ENCODE measurements at regions not wholly inside any gene's neighbourhood (a gene's known extent, or its start where the extent isn't known, plus 50 kb on each side); places are given as distances from the start of the nearest gene placed in this dataset.

DNA sequence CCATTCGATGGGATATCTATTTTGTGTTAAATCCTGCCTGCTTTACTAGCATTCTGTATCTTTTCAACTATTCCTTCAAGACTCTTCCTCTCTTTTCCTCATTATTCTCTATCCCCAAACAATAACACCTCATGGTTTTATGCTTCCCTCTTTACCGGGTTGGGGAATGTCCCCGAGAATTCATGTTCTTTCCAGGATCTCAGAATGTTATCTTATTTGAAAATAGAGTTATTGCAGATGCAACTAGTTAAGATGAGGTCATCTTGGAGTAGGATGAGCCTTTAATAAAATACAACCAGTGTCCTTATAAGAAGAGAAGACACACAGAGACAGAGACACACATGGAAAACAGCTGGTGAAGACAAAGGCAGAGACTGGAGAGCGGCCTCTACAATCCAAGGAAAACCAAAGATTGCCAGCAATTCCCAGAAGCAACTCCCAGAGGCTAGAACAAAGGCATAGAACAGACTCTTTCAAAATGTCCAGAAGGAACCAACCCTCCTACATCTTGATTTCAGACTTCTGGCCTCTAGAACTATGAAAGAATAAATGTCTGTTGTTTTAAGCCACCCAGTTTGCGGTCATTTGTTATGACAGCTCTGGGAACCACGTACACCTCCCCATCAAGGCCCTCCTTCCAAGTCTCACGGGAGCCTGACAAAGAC, 126.8 kb upstream of the TNFAIP3 start:
- no peak overlapping the region for H3K27ac ChIP-seq (ENCODE audit: low read length)
- no CpG with 5 or more reads among the region's 7 CpGs for WGBS (ENCODE audit: insufficient coverage, insufficient read length)

DNA sequence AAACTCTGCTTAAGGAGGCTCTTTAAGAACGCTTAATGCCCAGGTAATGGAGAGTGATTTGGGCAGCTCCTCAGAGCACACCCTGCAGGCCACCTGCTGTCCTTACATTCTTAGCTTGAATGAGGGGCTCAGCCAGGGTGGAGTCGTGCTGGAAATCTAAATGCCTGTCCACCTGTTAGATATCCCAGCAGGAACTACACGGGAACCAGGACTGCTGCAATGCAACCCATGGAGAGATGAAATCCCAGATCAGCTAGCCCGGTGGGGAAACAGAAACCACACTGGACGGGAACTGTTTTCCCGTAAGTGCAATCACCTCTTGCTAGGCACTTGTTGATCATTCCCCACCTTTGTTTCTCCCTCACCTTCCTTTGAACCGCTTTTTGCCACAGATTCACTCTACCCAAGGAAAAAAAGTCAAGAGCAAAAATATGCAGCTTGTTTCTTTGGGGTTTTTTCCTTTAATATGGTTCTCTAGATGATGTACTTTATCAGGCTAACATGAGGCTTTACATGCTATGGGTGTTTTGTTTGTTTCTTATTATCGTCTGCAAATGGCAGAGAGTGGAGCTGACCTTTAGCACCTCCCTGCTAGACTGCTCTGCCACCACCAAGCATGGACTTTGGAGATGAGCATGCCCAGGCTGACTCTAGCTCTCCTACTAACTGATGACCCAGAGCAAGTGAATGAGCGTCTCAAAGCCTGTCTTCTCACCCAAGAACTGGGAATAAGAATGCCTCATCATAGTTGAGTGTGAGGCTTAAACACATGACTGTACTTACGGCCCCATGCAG, 125.9 kb upstream of the TNFAIP3 start:
- Histone ChIP-seq H3K27ac (ENCODE audit: low read length) (no peak overlapping the region), H3K4me3 (ENCODE audit: low read length) (no peak overlapping the region), H3K27me3 (ENCODE audit: control insufficient read depth, insufficient read depth, low read length) (no peaks in the 10 kb centered on the region), H3K4me1 (ENCODE audit: control insufficient read depth, insufficient read depth, low read length) (no peaks in the 10 kb centered on the region), H3K9me3 (ENCODE audit: control insufficient read depth, insufficient read depth, low read length) (no peaks in the 10 kb centered on the region), H3K36me3 (ENCODE audit: control insufficient read depth, insufficient read depth, low read length) (no peaks in the 10 kb centered on the region)
- DNase-seq (ENCODE audit: low read depth, low spot score) = no peak
- no CpG with 5 or more reads among the region's 10 CpGs for WGBS (ENCODE audit: insufficient coverage, insufficient read length)

More for the DNA sequence above, 126.8 kb upstream of the TNFAIP3 start:
- no peaks in the 10 kb centered on the region for H3K9me3 ChIP-seq (ENCODE audit: control insufficient read depth, insufficient read depth, low read length)
- H3K4me1 ChIP-seq (ENCODE audit: control insufficient read depth, insufficient read depth, low read length) = no peaks in the 10 kb centered on the region
- H3K36me3 ChIP-seq (ENCODE audit: control insufficient read depth, insufficient read depth, low read length) = no peaks in the 10 kb centered on the region
- H3K4me3 ChIP-seq (ENCODE audit: low read length) = no peak overlapping the region
- no peaks in the 10 kb centered on the region for H3K27me3 ChIP-seq (ENCODE audit: control insufficient read depth, insufficient read depth, low read length)
- no peak for DNase-seq (ENCODE audit: low read depth, low spot score)

DNA sequence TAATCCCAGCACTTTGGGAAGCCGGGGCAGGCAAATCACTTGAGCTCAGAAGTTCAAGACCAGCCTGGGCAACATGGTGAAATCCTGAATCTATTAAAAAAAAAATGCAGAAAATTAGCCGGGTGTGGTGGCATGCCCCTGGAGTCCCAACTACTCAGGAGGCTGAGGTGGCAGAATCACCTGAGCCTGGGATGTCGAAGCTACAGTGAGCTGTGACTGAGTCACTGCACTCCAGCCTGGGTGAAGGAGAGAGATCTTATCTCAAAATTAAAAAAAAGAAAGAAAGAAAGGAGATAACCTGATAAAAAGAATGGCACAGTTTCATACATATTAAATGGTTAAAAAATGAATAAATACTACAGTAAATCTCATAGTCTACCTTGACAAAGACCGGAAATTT, 123.6 kb upstream of the TNFAIP3 start:
- H3K4me3 ChIP-seq (ENCODE audit: low read length) = no peak overlapping the region
- H3K27ac ChIP-seq (ENCODE audit: low read length) = no peak overlapping the region
- no peaks in the 10 kb centered on the region for H3K9me3 ChIP-seq (ENCODE audit: control insufficient read depth, insufficient read depth, low read length)
- no peak for DNase-seq (ENCODE audit: low read depth, low spot score)
- WGBS (ENCODE audit: insufficient coverage, insufficient read length) = no CpG with 5 or more reads among the region's 4 CpGs
- H3K36me3 ChIP-seq (ENCODE audit: control insufficient read depth, insufficient read depth, low read length) = no peaks in the 10 kb centered on the region
- no peaks in the 10 kb centered on the region for H3K4me1 ChIP-seq (ENCODE audit: control insufficient read depth, insufficient read depth, low read length)
- no peaks in the 10 kb centered on the region for H3K27me3 ChIP-seq (ENCODE audit: control insufficient read depth, insufficient read depth, low read length)

DNA sequence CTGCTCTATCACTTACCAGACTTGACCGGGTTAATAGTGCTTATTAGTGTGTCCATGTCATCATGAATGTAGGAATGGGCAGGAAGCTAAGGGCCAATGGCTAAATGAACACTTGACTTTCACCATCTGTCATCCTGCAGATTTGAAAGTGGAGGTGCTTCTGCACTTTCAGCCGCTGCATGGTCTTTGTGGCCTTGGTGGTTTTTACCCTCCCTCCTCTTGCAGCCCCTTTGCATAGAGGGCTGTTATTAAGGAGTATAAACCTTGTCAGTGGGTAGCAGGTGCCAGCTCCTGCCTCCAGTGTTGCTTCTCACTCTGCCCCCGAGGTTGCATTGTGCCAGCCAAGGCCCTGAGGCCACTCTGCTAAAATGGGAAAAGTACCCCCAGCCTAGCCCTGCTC, 122.2 kb upstream of the TNFAIP3 start:
- no peak overlapping the region for H3K27ac ChIP-seq (ENCODE audit: low read length)
- H3K4me3 ChIP-seq (ENCODE audit: low read length) = no peak overlapping the region
- no peaks in the 10 kb centered on the region for H3K4me1 ChIP-seq (ENCODE audit: control insufficient read depth, insufficient read depth, low read length)

DNA sequence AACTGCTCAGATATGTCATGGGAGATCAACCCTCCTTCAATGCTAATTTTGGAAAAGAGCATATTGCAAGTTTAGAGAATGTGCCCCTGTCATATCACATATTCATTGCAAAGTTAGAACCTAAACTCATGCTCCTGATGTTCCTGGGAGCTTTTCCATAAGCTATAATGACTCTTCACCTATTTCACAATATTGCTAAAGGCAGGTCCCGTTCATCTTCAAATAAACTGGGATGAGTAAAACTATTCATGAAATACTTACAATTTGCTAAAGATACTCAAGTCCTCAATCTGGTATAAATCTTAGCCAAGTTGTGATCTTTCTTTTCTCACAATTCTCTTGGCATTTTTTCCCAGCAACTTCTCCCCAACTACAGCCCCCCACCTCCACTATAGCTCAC, 121.7 kb upstream of the TNFAIP3 start:
- H3K4me3 ChIP-seq (ENCODE audit: low read length) = no peak overlapping the region
- H3K4me1 ChIP-seq (ENCODE audit: control insufficient read depth, insufficient read depth, low read length) = no peaks in the 10 kb centered on the region
- H3K27me3 ChIP-seq (ENCODE audit: control insufficient read depth, insufficient read depth, low read length) = no peaks in the 10 kb centered on the region
- no CpG with 5 or more reads among the region's 1 CpG for WGBS (ENCODE audit: insufficient coverage, insufficient read length)
- DNase-seq (ENCODE audit: low read depth, low spot score) = no peak
- no peak overlapping the region for H3K27ac ChIP-seq (ENCODE audit: low read length)
- H3K9me3 ChIP-seq (ENCODE audit: control insufficient read depth, insufficient read depth, low read length) = no peaks in the 10 kb centered on the region
- H3K36me3 ChIP-seq (ENCODE audit: control insufficient read depth, insufficient read depth, low read length) = no peaks in the 10 kb centered on the region

More for the DNA sequence above, 122.2 kb upstream of the TNFAIP3 start:
- no peak for DNase-seq (ENCODE audit: low read depth, low spot score)
- Histone ChIP-seq H3K27me3 (ENCODE audit: control insufficient read depth, insufficient read depth, low read length) (no peaks in the 10 kb centered on the region), H3K9me3 (ENCODE audit: control insufficient read depth, insufficient read depth, low read length) (no peaks in the 10 kb centered on the region), H3K36me3 (ENCODE audit: control insufficient read depth, insufficient read depth, low read length) (no peaks in the 10 kb centered on the region)
- whole genome bisulfite sequencing (ENCODE audit: insufficient coverage, insufficient read length) = no CpG with 5 or more reads among the region's 3 CpGs

DNA sequence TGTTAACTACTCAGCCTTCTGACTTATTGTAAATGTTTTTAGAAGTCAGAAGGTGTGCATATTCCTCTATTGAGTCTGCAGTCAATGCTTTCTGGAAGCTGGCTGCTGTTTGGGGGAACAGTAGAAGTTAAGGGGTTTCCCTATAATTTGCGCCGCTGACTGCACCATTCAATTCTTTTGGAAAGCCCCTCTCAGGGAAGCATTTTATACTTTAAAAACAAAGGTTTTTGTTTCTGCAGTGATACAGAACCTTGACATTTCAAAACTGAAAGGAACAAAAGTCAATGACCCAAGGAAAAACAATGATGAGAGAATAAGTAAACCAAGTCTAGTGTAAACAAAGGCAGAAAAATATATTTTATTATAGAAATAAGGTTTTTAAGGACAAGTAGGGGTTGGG, 120.8 kb upstream of the TNFAIP3 start:
- no peak overlapping the region for H3K4me3 ChIP-seq (ENCODE audit: low read length)
- H3K27ac ChIP-seq (ENCODE audit: low read length) = no peak overlapping the region
- H3K36me3 ChIP-seq (ENCODE audit: control insufficient read depth, insufficient read depth, low read length) = no peaks in the 10 kb centered on the region
- WGBS (ENCODE audit: insufficient coverage, insufficient read length) = no CpG with 5 or more reads among the region's 2 CpGs
- H3K9me3 ChIP-seq (ENCODE audit: control insufficient read depth, insufficient read depth, low read length) = no peaks in the 10 kb centered on the region
- H3K4me1 ChIP-seq (ENCODE audit: control insufficient read depth, insufficient read depth, low read length) = no peaks in the 10 kb centered on the region
- no peak for DNase-seq (ENCODE audit: low read depth, low spot score)
- no peaks in the 10 kb centered on the region for H3K27me3 ChIP-seq (ENCODE audit: control insufficient read depth, insufficient read depth, low read length)

DNA sequence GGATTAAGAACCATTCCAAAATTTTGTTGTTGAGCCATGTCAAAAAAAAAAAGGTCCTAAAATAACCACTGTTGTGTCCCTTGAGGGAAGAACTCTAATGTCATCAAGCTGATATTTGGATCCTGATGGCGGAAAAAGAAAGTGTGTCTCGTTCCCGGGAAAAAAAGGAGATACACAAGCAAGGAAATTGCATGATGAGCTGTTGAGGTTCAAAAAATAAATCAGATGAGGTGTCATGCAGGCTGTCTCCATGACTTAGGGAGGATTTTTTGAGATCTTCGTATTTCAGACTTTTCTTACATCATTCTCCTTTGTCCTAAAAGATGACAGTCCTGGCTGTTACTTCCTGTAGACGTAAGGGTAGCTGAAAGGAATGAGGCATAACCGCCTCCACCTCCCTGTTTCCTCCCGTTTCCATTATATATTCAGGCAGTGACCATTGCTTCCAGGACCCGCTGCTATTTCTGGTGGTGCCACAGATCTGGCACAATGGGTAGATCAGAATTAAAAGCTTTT, 117.3 kb upstream of the TNFAIP3 start:
- no peak overlapping the region for H3K4me3 ChIP-seq (ENCODE audit: low read length)
- H3K9me3 ChIP-seq (ENCODE audit: control insufficient read depth, insufficient read depth, low read length) = no peaks in the 10 kb centered on the region
- H3K27ac ChIP-seq (ENCODE audit: low read length) = no peak overlapping the region
- no peaks in the 10 kb centered on the region; the same call in 1 of the 2 replicates for H3K4me1 ChIP-seq (ENCODE audit: control insufficient read depth, insufficient read depth, low read length)
- DNase-seq (ENCODE audit: low read depth, low spot score) = no peak
- H3K36me3 ChIP-seq (ENCODE audit: control insufficient read depth, insufficient read depth, low read length) = no peaks in the 10 kb centered on the region
- WGBS (ENCODE audit: insufficient coverage, insufficient read length) = no CpG with 5 or more reads among the region's 8 CpGs
- H3K27me3 ChIP-seq (ENCODE audit: control insufficient read depth, insufficient read depth, low read length) = no peaks in the 10 kb centered on the region

DNA sequence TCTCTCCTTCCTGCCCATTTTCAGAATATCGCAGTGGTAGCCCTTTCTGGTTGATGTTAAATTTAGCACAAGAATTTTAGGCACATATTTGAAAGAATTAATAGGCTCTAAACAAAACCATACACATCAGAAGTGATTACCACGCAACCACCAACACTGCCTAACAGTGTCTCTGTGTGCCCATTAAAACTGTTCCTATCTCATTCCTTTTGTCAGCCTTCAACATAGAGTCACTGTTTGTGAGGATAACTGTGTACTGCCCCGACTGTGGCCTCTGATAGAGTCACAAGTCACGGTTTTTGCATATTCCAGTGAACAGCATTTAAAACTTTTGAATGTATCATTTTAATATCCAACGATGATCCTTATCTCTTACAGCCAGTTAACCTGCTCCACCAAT, 116.8 kb upstream of the TNFAIP3 start:
- no CpG with 5 or more reads among the region's 5 CpGs for WGBS (ENCODE audit: insufficient coverage, insufficient read length)
- no peaks in the 10 kb centered on the region for H3K9me3 ChIP-seq (ENCODE audit: control insufficient read depth, insufficient read depth, low read length)
- no peak for DNase-seq (ENCODE audit: low read depth, low spot score)
- no peaks in the 10 kb centered on the region; the same call in 1 of the 2 replicates for H3K4me1 ChIP-seq (ENCODE audit: control insufficient read depth, insufficient read depth, low read length)
- H3K27ac ChIP-seq (ENCODE audit: low read length) = no peak overlapping the region
- H3K36me3 ChIP-seq (ENCODE audit: control insufficient read depth, insufficient read depth, low read length) = no peaks in the 10 kb centered on the region
- H3K4me3 ChIP-seq (ENCODE audit: low read length) = no peak overlapping the region
- no peaks in the 10 kb centered on the region for H3K27me3 ChIP-seq (ENCODE audit: control insufficient read depth, insufficient read depth, low read length)

DNA sequence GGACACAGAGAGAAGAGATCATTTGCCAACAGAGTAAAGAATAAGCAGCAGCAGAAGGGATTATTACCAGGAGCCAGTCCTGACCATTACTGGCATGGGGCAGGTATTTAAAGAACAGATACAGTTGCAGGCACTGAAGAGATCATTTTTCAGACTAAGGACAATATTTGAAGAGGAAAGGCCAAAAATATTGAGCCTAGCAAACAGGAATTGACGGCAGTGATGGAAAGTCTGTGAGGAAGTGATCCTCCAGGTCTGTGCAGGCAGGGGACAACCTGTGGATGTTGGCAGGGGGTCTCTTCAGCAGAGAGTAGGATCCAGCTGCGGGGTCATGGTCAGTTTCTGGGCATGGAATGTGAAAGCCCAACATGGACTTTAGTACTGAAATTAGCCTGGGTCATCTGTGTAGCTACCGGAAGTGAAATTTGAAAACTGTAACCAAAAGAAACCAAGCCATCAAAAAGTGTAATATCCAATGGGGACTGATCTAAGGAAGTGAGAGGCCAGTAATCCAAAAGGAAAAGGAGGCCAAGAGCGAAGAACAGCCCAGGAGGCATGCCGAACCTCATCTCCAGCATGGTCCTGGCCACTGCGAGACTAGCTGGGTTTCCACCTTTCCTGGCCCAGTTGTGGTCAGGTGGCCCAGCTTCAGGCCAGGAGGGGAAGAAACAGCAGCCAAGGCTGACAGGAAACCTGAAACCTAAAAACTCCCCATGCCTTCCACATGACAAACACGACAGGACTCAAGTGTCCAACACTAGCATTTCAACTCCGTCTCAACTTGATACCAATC, 115.1 kb upstream of the TNFAIP3 start:
- Histone ChIP-seq H3K27ac (ENCODE audit: low read length) (no peak overlapping the region), H3K9me3 (ENCODE audit: control insufficient read depth, insufficient read depth, low read length) (no peaks in the 10 kb centered on the region), H3K27me3 (ENCODE audit: control insufficient read depth, insufficient read depth, low read length) (no peaks in the 10 kb centered on the region), H3K36me3 (ENCODE audit: control insufficient read depth, insufficient read depth, low read length) (no peaks in the 10 kb centered on the region), H3K4me1 (ENCODE audit: control insufficient read depth, insufficient read depth, low read length) (no peaks in the 10 kb centered on the region; the same call in 1 of the 2 replicates), H3K4me3 (ENCODE audit: low read length) (no peak overlapping the region)
- DNase-seq (ENCODE audit: low read depth, low spot score) = no peak
- no CpG with 5 or more reads among the region's 8 CpGs for WGBS (ENCODE audit: insufficient coverage, insufficient read length)

DNA sequence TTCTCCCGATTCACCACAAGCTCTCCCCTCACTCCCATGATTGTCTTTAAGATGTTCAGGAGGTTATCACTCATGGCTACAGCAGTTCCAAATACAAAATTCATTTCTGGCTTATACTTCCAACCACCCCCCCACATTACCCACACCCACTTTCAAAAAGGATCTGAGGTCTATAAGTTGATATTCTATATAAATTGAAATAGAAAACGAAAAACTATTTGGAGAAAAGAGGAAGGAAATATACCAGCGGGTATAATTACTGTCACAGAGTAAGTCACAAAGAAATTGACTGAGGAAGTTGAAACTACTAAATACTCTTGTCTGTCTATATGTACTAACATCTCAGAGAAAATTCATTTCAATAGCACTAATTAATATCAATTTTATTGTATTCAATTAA, 112.7 kb upstream of the TNFAIP3 start:
- WGBS (ENCODE audit: insufficient coverage, insufficient read length) = no CpG with 5 or more reads among the region's 3 CpGs
- Histone ChIP-seq H3K36me3 (ENCODE audit: control insufficient read depth, insufficient read depth, low read length) (no peaks in the 10 kb centered on the region), H3K27me3 (ENCODE audit: control insufficient read depth, insufficient read depth, low read length) (no peaks in the 10 kb centered on the region), H3K4me3 (ENCODE audit: low read length) (no peak overlapping the region), H3K27ac (ENCODE audit: low read length) (no peak overlapping the region), H3K9me3 (ENCODE audit: control insufficient read depth, insufficient read depth, low read length) (no peaks in the 10 kb centered on the region), H3K4me1 (ENCODE audit: control insufficient read depth, insufficient read depth, low read length) (no peaks in the 10 kb centered on the region; the same call in 1 of the 2 replicates)
- DNase-seq (ENCODE audit: low read depth, low spot score) = no peak

All from iPS DF 6.9 (cell line).